PC-3 (cell line): ENCODE measurements at regions not wholly inside any gene's neighbourhood (a gene's known extent, or its start where the extent isn't known, plus 50 kb on each side); places are given as distances from the start of the nearest gene placed in this dataset.

Source experiments
- ATAC-seq: fragments of 200-7000 bp; cut with Tn5 transposase; 2 replicates; pipeline ENCODE4 v1.9.1; 2020; ENCODE audit warnings: mild to moderate bottlenecking, moderate library complexity
- BruUV-seq: library from RNA; stranded (reverse); fragments of 400-500 nt; replicated peaks from 2 replicates; lab custom pipeline; 2021; lab: Mats Ljungman, UMichigan
- CTCF ChIA-PET: fragments of 300-600 bp; sonication (Branson Sonifier 250); formaldehyde crosslinking; loops from one replicate; lab custom pipeline; 2022; ENCODE audit warnings: antibody characterized with exemption; lab: Charles Lee
- POLR2A ChIA-PET: fragments of 300-600 bp; sonication (Branson Sonifier 250); formaldehyde crosslinking; loops from one replicate; lab custom pipeline; 2022; ENCODE audit warnings: antibody characterized with exemption; ENCODE audit not compliant: unreplicated experiment; lab: Charles Lee
- DNase-seq: peaks from one replicate; pipeline ENCODE4 v3.0.0-alpha.2; 2015
- H2AFZ ChIP-seq: fragments of 300-600 bp; sonication (generic); 2 replicates; pipeline ENCODE4 v1.6.0; 2016; ENCODE audit warnings: antibody characterized with exemption, low read length
- H3F3A ChIP-seq: fragments of 300-600 bp; sonication (generic); one replicate; pipeline ENCODE4 v1.6.0; 2017; ENCODE audit warnings: antibody characterized with exemption, low read length, control low read depth, mild to moderate bottlenecking; ENCODE audit not compliant: unreplicated experiment
- H3K27ac ChIP-seq: fragments of 300-600 bp; sonication (generic); 2 replicates; pipeline ENCODE4 v1.5.1; 2016; ENCODE audit warnings: mild to moderate bottlenecking, low read length
- H3K27me3 ChIP-seq: fragments of 300-600 bp; sonication (generic); 2 replicates; pipeline ENCODE4 v1.6.1; 2016; ENCODE audit warnings: low read length, mixed read lengths
- H3K36me3 ChIP-seq: fragments of 300-600 bp; sonication (generic); 2 replicates; pipeline ENCODE4 v1.6.1; 2016; ENCODE audit warnings: low read depth, mixed run types, low read length, mixed read lengths
- H3K4me1 ChIP-seq: fragments of 300-600 bp; sonication (generic); 2 replicates; pipeline ENCODE4 v1.5.1; 2016; ENCODE audit warnings: low read length; ENCODE audit not compliant: insufficient read depth
- H3K4me2 ChIP-seq: fragments of 300-600 bp; sonication (generic); 2 replicates; pipeline ENCODE4 v1.6.0; 2016; ENCODE audit warnings: low read length
- H3K4me3 ChIP-seq: fragments of 300-600 bp; sonication (generic); 2 replicates; pipeline ENCODE4 v1.5.1; 2016; ENCODE audit warnings: mild to moderate bottlenecking, low read length, mixed read lengths
- H3K79me2 ChIP-seq: fragments of 300-600 bp; sonication (generic); 2 replicates; pipeline ENCODE4 v1.6.1; 2017; ENCODE audit warnings: low read length, mixed read lengths
- H3K9ac ChIP-seq: fragments of 300-600 bp; sonication (generic); 2 replicates; pipeline ENCODE4 v1.6.0; 2016; ENCODE audit warnings: mild to moderate bottlenecking, low read length
- H3K9me2 ChIP-seq: fragments of 300-600 bp; sonication (generic); replicated peaks from 2 replicates; pipeline ENCODE4 v1.6.1; 2016; ENCODE audit warnings: mixed run types, low read length, mixed read lengths
- H3K9me3 ChIP-seq: fragments of 300-600 bp; sonication (generic); 2 replicates; pipeline ENCODE4 v1.6.1; 2016; ENCODE audit warnings: low read length, mixed read lengths
- H4K20me1 ChIP-seq: fragments of 300-600 bp; sonication (generic); 2 replicates; pipeline ENCODE4 v1.6.1; 2016; ENCODE audit warnings: low read length, mixed read lengths
- CTCF ChIP-seq: fragments of 300-600 bp; sonication (generic); conservative IDR thresholded peaks from 2 replicates; pipeline ENCODE4 v1.5.1; 2017; ENCODE audit warnings: antibody characterized with exemption, low read depth, mild to moderate bottlenecking, low read length
- EZH2 ChIP-seq: fragments of 300-600 bp; sonication (generic); IDR thresholded peaks from one replicate; pipeline ENCODE4 v1.6.1; 2017; ENCODE audit warnings: antibody characterized with exemption, mild to moderate bottlenecking, low read length; ENCODE audit not compliant: unreplicated experiment
- EZH2phosphoT487 ChIP-seq: fragments of 300-600 bp; sonication (generic); IDR thresholded peaks from 2 replicates; pipeline ENCODE4 v1.6.1; 2018; ENCODE audit warnings: mild to moderate bottlenecking, antibody characterized with exemption, low read length, borderline replicate concordance
- intact Hi-C: fragments of 100-400 bp; cut with micrococcal nuclease; formaldehyde crosslinking; loops from 2 replicates; pipeline ENCODE4 v1.9.0; 2023

DNA sequence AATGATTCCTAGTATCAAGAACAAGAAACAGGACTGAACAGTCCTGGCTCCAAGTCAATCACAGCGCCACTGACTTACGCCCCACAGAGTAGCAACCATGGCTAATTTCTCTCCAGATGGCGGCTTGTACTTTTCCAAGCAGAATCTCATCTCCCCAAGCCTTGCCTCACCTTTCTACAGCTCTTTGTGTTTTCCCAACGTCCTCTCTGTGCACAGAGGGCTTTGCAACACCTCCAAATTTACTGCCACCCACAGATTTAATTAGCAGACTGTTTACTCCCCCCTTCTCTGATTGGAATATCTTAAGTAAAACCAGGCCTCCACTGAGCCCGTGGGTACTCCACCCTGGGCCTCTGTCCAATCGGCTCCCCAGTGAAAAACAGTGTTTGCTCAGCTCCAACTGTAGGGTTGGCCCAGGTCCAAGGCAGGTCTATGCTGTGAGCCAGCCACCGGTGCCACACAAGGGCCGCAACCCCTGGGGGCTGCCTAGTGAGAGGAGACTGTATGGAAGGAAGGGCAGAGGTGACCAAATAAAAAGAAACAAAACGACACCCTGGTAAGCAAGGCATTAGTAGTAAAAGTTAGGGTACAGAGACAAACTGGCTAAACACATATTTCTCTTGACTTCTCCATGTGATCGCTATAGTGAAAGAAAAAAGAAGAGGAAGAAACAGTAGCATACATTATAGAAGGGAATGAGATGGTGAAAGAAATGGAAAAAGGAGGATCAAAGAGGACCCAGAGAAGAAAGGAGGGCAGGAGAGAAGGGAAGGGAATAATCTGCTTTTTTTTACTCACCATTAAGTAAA lies 128.4 kb upstream of the SOD1 start:
- Histone ChIP-seq H3K9me2 (no peaks in the 10 kb centered on the region), H3K27ac (no peak overlapping the region), H3K9me3 (no peaks in the 10 kb centered on the region), H3K79me2 (no peaks in the 10 kb centered on the region), H3K36me3 (no peaks in the 10 kb centered on the region), H3K27me3 (no peaks in the 10 kb centered on the region), H3K4me1 (peaks cover 25% of the 10 kb centered on the region), H2AFZ (peak overlapping the region; percentile 29; the same call in 1 of the 2 replicates), H3K9ac (no peak overlapping the region), H3F3A (no peaks in the 10 kb centered on the region), H3K4me3 (peak overlapping the region; percentile 12; the same call in 1 of the 2 replicates), H4K20me1 (no peaks in the 10 kb centered on the region), H3K4me2 (peak overlapping the region; percentile 48)
- ChIA-PET POLR2A (no interaction called here), CTCF (no interaction called here)
- TF ChIP-seq EZH2 (no peak), CTCF (no peak), EZH2phosphoT487 (no peak)
- BruUV-seq, result no TSS peak
- intact Hi-C loops, result no loop called here
- ATAC-seq (peak; percentile 69), DNase-seq (peak; percentile 57)

DNA sequence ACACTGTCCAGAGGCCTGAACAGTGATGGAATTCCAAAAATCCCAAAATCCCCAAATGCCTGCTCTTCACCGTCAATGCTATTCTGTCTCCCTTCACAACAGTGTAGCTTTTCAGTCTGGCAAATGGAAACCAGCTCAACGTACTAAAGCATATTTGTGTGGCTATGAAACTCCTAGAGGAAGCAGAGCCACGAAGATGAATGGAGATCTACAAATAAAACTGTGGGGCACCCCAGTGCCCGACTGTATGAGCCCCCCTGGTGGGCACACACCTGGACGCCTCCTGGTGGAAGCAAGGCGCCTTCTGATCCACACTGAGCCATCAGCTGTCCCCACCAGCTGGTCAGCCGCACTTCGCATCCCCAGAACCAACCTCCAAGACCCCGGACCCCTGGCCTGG lies 129.1 kb upstream of the SOD1 start:
- H3K9me2 ChIP-seq, result no peaks in the 10 kb centered on the region
- no peaks in the 10 kb centered on the region for H3K9me3 ChIP-seq
- no peak overlapping the region for H2AFZ ChIP-seq
- peaks cover 27% of the 10 kb centered on the region for H3K4me1 ChIP-seq
- no TSS peak for BruUV-seq
- no peaks in the 10 kb centered on the region for H3K36me3 ChIP-seq
- H3K79me2 ChIP-seq, result no peaks in the 10 kb centered on the region
- H3K4me3 ChIP-seq, result no peak overlapping the region
- H4K20me1 ChIP-seq, result no peaks in the 10 kb centered on the region
- peak overlapping the region; percentile 48; the same call in 1 of the 2 replicates for H3K4me2 ChIP-seq
- no peaks in the 10 kb centered on the region for H3F3A ChIP-seq
- POLR2A ChIA-PET, result no interaction called here
- DNase-seq (no peak), ATAC-seq (no peak)
- no peak overlapping the region for H3K9ac ChIP-seq
- CTCF ChIA-PET, result interaction anchor here (0.6 kb wide), 1 partner anchor 246 kb away, joined by 4 read pairs; no protein-coding TSS in a partner anchor
- TF ChIP-seq EZH2phosphoT487 (no peak), CTCF (0 out of 2 replicates have a peak, but pooled peaks have one; percentile 19)
- no peaks in the 10 kb centered on the region for H3K27me3 ChIP-seq
- intact Hi-C loops, result no loop called here
- H3K27ac ChIP-seq, result no peak overlapping the region

GRCh38 chr21:31529406-31529805 lies 130.1 kb upstream of the SOD1 start:
- no TSS peak for BruUV-seq

More at GRCh38 chr21:31529406-31529805, 130.1 kb upstream of the SOD1 start:
- Histone ChIP-seq H3K27me3 (no peaks in the 10 kb centered on the region), H3K9ac (no peak overlapping the region), H3K27ac (no peak overlapping the region), H4K20me1 (no peaks in the 10 kb centered on the region), H3K9me2 (no peaks in the 10 kb centered on the region), H3K4me2 (no peak overlapping the region), H3K4me1 (peaks cover 27% of the 10 kb centered on the region), H3K79me2 (no peaks in the 10 kb centered on the region), H3K4me3 (no peak overlapping the region), H2AFZ (no peak overlapping the region), H3K36me3 (no peaks in the 10 kb centered on the region), H3K9me3 (no peaks in the 10 kb centered on the region), H3F3A (no peaks in the 10 kb centered on the region)
- ATAC-seq (peak; percentile 25), DNase-seq (no peak)
- intact Hi-C loops, result no loop called here
- ChIA-PET CTCF (no interaction called here), POLR2A (no interaction called here)
- TF ChIP-seq EZH2phosphoT487 (no peak), CTCF (no peak), EZH2 (no peak)
